OCI-LY3 (cell line): ENCODE measurements at regions not wholly inside any gene's neighbourhood (a gene's known extent, or its start where the extent isn't known, plus 50 kb on each side); places are given as distances from the start of the nearest gene placed in this dataset.
"Not testable (repeated sequence)": the region's sequence is repeated elsewhere in the genome, so short reads cannot be mapped to it uniquely, and the experiment has no call there.

Source experiments
- CTCF ChIP-seq: fragments of 200-600, 300-600 bp; sonication (generic); IDR thresholded peaks from 2 replicates; pipeline ENCODE4 v1.5.1; 2014; ENCODE audit warnings: antibody characterized with exemption, low read length, low read depth
- EZH2phosphoT487 ChIP-seq: fragments of 200-600 bp; shearing (Covaris generic); IDR thresholded peaks from 2 replicates; pipeline ENCODE4 v1.6.1; 2018; ENCODE audit warnings: antibody characterized with exemption, mixed run types, low read depth

- TF ChIP-seq CTCF, EZH2phosphoT487: not testable (repeated sequence)
Observed at GRCh38 chrX:89567787-89568186, 353.9 kb upstream of the TGIF2LX start.
